ENCODE measurements at regions not wholly inside any gene's neighbourhood (a gene's known extent, or its start where the extent isn't known, plus 50 kb on each side); places are given as distances from the start of the nearest gene placed in this dataset.
A peak's percentile ranks its signal among the peaks of the same experiment; 100 is the strongest.
"Not testable (repeated sequence)": the region's sequence is repeated elsewhere in the genome, so short reads cannot be mapped to it uniquely, and the experiment has no call there.

DNA sequence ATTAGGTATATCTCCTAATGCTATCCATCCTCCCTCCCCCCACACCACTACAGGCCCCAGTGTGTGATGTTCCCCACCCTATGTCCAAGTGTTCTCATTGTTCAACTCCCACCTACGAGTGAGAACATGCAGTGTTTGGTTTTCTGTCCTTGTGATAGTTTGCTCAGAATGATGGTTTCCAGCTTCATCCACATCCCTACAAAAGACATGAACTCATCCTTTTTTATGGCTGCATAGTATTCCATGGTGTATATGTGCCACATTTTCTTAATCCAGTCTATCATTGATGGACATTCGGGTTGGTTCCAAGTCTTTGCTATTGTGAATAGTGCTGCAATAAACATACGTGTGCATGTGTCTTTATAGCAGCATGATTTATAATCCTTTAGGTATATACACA is 53.8 kb upstream of the HIVEP2 start:
- DNase-seq: not testable (repeated sequence)

DNA sequence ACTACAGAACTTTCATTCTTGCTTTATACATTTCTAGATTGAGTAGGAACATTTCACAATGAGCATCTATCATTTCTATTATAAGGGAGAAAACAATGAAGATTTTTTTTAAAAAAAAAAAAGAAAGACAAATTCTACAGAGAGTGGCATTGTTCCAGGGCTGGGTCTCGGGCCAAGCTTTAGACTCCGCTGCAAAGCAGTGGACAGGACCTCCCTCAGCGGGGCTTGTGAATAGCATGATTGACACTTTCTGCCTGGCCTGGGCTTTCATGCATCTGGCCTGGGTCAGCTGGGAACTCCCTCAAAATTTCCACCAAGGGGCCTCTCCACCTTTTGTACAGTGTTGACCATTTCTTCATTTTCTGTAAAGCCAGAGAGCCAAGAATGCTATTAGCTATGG is 55.8 kb upstream of the HIVEP2 start:
- DNase-seq: peak in 30 of 51 donors; percentile 1 to 71 (median 34)

DNA sequence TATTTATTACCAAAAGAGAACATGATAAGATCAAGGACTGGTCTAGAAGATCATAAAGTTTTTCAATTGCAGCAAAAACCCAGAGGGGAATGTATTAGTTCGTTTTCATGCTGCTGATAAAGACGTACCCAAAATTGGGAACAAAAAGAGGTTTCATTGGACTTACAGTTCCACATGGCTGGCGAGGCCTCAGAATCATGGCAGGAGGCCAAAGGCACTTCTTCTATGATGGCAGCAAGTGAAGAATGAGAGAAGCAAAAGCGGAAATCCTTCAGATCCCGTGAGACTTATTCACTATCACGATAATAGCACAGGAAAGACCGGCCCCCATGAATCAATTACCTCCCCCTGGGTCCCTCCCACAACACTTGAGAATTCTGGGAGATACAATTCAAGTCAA is 57.7 kb upstream of the HIVEP2 start:
- DNase-seq: no peak

DNA sequence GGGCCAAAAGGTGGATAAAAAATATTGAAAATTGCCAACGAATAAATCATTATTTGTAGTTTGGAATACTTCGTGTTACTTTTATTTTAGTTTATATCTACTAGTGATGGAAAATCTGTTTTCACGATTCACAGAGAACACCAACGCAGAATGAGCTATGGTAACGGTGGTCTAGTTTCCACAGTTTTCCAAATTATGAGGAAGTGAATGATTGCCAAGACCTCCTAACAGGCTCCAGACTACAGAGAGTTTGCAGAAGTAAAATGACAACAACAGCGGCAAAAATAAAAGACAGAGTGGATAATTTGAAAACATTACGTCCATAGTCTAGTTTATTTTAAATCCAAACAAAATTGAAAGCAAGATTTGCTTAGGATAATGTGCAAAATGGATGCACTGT is 57.0 kb upstream of the AIG1 start:
- DNase-seq: no peak

DNA sequence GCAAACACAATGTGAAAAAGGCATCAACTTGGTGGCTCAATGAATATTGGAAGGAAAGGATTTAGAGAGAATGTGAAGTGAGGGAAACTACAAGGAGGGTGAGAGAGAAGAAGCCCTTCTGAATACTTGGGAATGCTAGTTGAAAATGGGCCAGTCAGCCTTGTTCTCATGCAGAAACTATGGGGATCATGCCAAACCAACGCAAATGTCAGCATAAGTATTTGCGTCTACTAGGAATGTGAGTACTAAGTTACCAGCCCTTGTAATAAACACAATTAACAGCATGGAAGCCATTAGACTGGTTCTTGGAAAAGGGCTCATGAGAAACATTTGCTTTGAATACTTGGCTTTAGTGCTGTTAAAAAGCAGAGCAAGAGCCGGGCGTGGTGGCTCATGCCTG is 54.9 kb upstream of the AIG1 start:
- DNase-seq: no peak

DNA sequence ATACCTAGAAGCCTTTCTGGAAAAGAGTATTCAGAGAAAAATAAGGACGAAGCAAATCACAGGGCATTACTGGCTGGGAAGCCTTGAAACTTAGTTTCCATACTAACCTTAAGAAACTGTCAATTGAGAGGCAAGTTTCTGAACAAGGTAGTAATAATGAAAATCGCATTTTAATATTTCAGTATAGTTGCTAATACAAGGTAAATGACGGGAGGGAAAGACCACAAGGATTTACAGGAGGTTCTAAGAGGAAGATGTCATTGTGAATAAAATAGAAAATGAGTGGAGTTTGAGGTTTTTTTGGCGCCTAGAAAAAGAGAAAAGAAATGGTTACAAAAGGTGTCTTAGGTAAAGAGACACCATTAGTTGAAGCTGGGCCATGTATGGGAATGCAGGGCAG is 53.9 kb upstream of the AIG1 start:
- DNase-seq: no peak

DNA sequence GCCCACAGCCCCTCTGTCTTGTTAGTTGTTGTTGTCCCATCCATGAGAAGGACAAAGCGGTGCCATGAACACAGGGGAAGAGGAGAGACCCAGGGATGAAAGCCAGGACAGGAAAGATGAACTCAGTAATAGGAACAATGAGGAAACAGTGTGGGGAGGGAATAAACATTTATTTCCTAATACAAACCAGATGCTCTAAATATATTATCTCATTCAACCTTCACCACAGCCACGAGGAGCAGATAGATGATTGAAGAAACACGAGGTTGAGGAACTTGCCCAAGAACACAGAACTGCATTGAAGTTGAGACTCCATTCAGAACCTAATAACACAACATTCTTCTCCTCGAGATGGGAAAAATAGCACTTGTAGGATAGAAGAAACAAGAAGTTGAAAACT is 53.0 kb upstream of the AIG1 start:
- DNase-seq: no peak

DNA sequence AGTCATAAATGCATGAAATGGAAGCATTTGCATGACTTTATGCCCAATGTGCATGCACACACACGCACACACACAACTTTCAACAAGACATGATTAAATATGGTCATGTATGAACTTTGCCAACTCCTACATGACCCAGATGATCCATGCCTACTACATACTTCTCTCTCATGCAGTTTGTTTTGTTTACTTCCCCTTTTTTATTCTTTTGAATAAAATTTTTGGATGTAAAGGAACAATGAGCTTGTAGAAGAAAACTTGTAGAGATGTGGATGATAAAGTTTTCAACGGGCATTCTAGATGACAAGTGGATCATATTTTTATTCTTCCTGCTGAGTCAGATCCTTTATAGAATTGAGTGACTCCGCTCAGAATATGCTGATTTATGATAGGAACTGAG is 50.8 kb upstream of the AIG1 start:
- no peak for DNase-seq

Measured in hypothalamus (tissue), 51 donors.